GM12874 (cell line): ENCODE measurements at regions not wholly inside any gene's neighbourhood (a gene's known extent, or its start where the extent isn't known, plus 50 kb on each side); places are given as distances from the start of the nearest gene placed in this dataset.

ENCODE experiments used
- TF ChIP-seq, protein P1 (sequence below): IDR thresholded peaks from 2 replicates; pipeline ENCODE4 v1.5.1; 2011; ENCODE audit warnings: low read depth, mild to moderate bottlenecking, control low read depth, low read length, moderate library complexity; ENCODE audit not compliant: insufficient read depth

- TF ChIP-seq, protein P1, sequence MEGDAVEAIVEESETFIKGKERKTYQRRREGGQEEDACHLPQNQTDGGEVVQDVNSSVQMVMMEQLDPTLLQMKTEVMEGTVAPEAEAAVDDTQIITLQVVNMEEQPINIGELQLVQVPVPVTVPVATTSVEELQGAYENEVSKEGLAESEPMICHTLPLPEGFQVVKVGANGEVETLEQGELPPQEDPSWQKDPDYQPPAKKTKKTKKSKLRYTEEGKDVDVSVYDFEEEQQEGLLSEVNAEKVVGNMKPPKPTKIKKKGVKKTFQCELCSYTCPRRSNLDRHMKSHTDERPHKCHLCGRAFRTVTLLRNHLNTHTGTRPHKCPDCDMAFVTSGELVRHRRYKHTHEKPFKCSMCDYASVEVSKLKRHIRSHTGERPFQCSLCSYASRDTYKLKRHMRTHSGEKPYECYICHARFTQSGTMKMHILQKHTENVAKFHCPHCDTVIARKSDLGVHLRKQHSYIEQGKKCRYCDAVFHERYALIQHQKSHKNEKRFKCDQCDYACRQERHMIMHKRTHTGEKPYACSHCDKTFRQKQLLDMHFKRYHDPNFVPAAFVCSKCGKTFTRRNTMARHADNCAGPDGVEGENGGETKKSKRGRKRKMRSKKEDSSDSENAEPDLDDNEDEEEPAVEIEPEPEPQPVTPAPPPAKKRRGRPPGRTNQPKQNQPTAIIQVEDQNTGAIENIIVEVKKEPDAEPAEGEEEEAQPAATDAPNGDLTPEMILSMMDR, result no peak
Observed at GRCh38 chr20:7038029-7038428, 270.5 kb downstream of the BMP2 start.

DNA sequence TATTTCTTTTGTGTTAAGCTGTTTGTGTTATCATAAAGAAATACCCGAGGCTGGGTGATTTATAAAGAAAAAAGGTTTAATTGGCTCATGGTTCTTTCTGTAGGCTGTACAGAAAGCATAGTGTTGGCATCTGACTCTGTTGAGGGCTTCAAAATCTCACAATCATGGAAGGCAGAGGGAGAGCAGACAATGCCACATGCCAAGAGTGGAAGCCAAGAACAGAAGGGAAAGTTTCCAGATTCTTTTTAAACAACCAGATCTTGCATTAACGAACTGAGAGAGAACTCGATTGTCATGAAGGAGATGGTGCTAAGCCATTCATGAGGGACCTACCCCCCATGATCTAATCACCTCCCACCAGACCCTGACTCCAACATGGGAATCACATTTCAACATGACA is 290.1 kb downstream of the BMP2 start:
- TF ChIP-seq, protein P1, result no peak

DNA sequence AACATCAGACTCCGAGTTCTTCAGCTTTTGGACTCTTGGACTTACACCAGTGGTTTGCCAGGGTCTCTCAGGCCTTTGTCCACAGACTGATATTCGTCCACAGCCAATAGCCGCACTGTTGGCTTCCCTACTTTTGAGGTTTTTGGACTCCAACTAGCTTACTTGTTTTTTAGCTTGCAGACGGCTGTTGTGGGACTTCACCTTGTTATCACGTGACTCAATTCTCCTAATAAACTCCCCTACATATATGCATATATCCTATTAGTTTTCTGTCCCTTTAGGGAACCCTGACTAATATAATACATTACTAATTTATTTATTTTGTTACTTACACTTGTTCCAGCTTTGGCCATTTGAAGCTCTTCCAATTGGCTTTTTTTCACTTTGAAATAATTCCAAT is 311.3 kb downstream of the BMP2 start:
- TF ChIP-seq, protein P1, result no peak

GRCh38 chr20:7080472-7080871 is 313.0 kb downstream of the BMP2 start:
- TF ChIP-seq, protein P1, result no peak

DNA sequence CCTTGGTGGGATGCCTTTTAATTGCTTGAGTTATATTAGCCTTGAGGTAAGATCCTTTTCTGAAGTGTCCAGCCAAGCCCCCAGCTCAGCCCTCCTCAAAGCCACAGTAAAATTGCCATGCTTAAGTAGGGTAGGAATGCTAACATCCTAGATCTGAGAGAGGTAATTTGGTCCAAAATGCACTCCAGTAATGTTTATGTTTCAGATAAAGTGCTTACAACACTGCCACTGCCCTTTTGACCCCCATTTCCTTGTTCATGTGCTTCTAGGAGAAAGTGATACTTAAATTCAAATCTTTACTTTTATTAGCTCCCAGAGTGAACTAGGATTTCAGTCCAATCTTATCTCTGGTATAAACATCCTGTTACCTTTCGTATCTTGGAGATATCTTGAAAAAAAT is 318.0 kb downstream of the BMP2 start:
- TF ChIP-seq, protein P1, result no peak

- TF ChIP-seq, protein P1, result no peak
Observed at GRCh38 chr20:7087803-7088202, 320.3 kb downstream of the BMP2 start.

GRCh38 chr20:7090001-7090400 is 322.5 kb downstream of the BMP2 start:
- TF ChIP-seq, protein P1, result no peak

DNA sequence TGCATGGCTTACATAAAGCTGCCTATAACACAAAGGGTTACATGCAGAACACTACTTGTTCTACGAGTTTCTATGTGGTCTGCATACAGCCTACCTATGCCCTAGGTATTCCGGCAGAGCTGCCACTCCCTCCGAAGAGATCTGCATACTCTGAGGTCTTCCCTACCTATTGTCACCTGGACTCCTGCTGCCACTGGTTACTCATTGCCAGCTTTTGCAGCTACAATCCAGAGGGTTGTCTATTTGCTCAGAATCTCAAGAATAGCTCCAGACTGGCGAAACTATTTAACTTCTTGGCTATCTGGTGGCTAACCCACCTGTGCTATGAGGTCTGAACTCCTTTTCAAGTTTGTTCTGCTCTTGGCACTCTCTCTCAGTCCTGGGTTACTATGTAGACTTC is 323.3 kb downstream of the BMP2 start:
- TF ChIP-seq, protein P1, result no peak
